ENCODE measurements at regions not wholly inside any gene's neighbourhood (a gene's known extent, or its start where the extent isn't known, plus 50 kb on each side); places are given as distances from the start of the nearest gene placed in this dataset.

DNA sequence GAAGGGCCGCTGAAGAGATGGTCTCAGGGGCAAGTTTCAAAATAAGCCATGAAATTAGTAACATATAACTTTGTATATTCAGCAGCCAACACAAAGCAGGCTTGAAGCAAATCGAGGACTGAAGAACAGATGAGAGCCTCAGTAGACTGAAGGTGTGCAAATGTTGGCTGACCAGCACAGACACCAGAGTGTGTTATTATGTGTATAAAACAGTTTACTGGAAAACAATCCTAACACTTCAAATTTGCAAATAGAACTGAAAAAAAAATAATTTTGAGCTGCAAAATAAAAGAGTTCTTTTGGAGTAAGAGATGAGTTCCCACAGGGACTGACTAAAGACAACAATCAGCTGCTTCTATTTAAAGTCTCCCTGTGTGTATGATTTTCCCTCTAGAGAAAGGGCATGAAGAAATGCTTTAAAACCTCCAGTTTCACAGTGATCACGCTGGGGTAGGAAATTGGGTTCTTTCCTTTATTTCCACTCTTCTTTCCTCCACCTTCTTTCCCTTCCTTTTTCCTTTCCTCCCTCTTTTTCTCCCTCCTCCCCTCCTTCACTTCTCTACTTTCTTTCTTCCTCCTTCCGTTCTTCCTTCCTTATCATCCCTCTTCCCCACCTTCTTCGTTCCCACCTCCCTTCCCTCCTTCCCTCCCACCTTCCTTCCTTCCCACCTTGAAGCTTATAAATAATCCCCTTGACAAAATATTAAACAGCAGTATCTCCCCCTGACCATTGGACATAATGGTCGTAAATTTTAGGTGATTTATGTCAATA lies 383.9 kb upstream of the DCN start:
- TF ChIP-seq, protein P1, sequence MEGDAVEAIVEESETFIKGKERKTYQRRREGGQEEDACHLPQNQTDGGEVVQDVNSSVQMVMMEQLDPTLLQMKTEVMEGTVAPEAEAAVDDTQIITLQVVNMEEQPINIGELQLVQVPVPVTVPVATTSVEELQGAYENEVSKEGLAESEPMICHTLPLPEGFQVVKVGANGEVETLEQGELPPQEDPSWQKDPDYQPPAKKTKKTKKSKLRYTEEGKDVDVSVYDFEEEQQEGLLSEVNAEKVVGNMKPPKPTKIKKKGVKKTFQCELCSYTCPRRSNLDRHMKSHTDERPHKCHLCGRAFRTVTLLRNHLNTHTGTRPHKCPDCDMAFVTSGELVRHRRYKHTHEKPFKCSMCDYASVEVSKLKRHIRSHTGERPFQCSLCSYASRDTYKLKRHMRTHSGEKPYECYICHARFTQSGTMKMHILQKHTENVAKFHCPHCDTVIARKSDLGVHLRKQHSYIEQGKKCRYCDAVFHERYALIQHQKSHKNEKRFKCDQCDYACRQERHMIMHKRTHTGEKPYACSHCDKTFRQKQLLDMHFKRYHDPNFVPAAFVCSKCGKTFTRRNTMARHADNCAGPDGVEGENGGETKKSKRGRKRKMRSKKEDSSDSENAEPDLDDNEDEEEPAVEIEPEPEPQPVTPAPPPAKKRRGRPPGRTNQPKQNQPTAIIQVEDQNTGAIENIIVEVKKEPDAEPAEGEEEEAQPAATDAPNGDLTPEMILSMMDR (IDR thresholded peaks at IDR 0.05) = no peak
- no peak for TF ChIP-seq POLR2A (IDR thresholded peaks at IDR 0.05)
